Activated T-cell treated with anti-CD3 and anti-CD28 coated beads, Interleukin-2, amount 50 U/mL, for 4 hours (primary cell): ENCODE measurements at regions not wholly inside any gene's neighbourhood (a gene's known extent, or its start where the extent isn't known, plus 50 kb on each side); places are given as distances from the start of the nearest gene placed in this dataset.

Experiments used
- ATAC-seq, 2 donors: fragments of 200-7000 bp; cut with Tn5 transposase; one replicate each; pipeline ENCODE4 v1.10.0; 2021
- DNase-seq: peaks from one replicate; pipeline ENCODE4 v3.0.0-alpha.2; 2020
- H3K27me3 Mint-ChIP-seq: one replicate; pipeline ENCODE4 v1.8.0; 2021; ENCODE audit warnings: low read depth, mixed read lengths
- H3K36me3 Mint-ChIP-seq: one replicate; pipeline ENCODE4 v1.8.0; 2022; ENCODE audit warnings: mixed read lengths; ENCODE audit not compliant: insufficient read depth
- H3K4me1 Mint-ChIP-seq: one replicate; pipeline ENCODE4 v1.8.0; 2021; ENCODE audit warnings: low read depth, mixed read lengths
- H3K4me3 Mint-ChIP-seq: one replicate; pipeline ENCODE4 v1.8.0; 2021; ENCODE audit warnings: mild to moderate bottlenecking, moderate library complexity, mixed read lengths
- H3K9me3 Mint-ChIP-seq: one replicate; pipeline ENCODE4 v1.8.0; 2021; ENCODE audit warnings: mixed read lengths

GRCh38 chr14:87097015-87097414 lies 896.0 kb downstream of the GALC start:
- H3K4me1 Mint-ChIP-seq, result no peaks in the 10 kb centered on the region
- H3K36me3 Mint-ChIP-seq, result no peaks in the 10 kb centered on the region
- no peak for DNase-seq
- H3K27me3 Mint-ChIP-seq, result no peaks in the 10 kb centered on the region
- ATAC-seq, result no peak
- H3K9me3 Mint-ChIP-seq, result peaks cover 12% of the 10 kb centered on the region
- no peak overlapping the region for H3K4me3 Mint-ChIP-seq

GRCh38 chr14:87094913-87095312 lies 898.1 kb downstream of the GALC start:
- Mint-ChIP-seq H3K27me3 (no peaks in the 10 kb centered on the region), H3K9me3 (peaks cover 17% of the 10 kb centered on the region), H3K4me3 (no peak overlapping the region), H3K36me3 (no peaks in the 10 kb centered on the region), H3K4me1 (no peaks in the 10 kb centered on the region)
- ATAC-seq (no peak), DNase-seq (no peak)

GRCh38 chr14:87088588-87088987 lies 904.4 kb downstream of the GALC start:
- no peak for DNase-seq
- no peaks in the 10 kb centered on the region for H3K36me3 Mint-ChIP-seq
- no peak for ATAC-seq
- H3K4me1 Mint-ChIP-seq, result no peaks in the 10 kb centered on the region
- H3K4me3 Mint-ChIP-seq, result no peak overlapping the region
- H3K9me3 Mint-ChIP-seq, result peaks cover 10% of the 10 kb centered on the region
- H3K27me3 Mint-ChIP-seq, result no peaks in the 10 kb centered on the region

GRCh38 chr14:87087881-87088280 lies 905.1 kb downstream of the GALC start:
- Mint-ChIP-seq H3K27me3 (no peaks in the 10 kb centered on the region), H3K4me3 (no peak overlapping the region), H3K9me3 (peaks cover 10% of the 10 kb centered on the region), H3K36me3 (no peaks in the 10 kb centered on the region), H3K4me1 (no peaks in the 10 kb centered on the region)
- ATAC-seq (no peak), DNase-seq (no peak)

GRCh38 chr14:87084908-87085307 lies 908.1 kb downstream of the GALC start:
- ATAC-seq, result no peak
- no peaks in the 10 kb centered on the region for H3K4me1 Mint-ChIP-seq
- H3K27me3 Mint-ChIP-seq, result no peaks in the 10 kb centered on the region
- DNase-seq, result no peak
- H3K36me3 Mint-ChIP-seq, result no peaks in the 10 kb centered on the region
- H3K9me3 Mint-ChIP-seq, result peaks cover 5% of the 10 kb centered on the region
- no peak overlapping the region for H3K4me3 Mint-ChIP-seq

- ATAC-seq (no peak), DNase-seq (no peak)
- Mint-ChIP-seq H3K36me3 (no peaks in the 10 kb centered on the region), H3K4me3 (no peak overlapping the region), H3K27me3 (no peaks in the 10 kb centered on the region), H3K4me1 (no peaks in the 10 kb centered on the region), H3K9me3 (peaks cover 10% of the 10 kb centered on the region)
These were observed 910.1 kb downstream of the GALC start for GRCh38 chr14:87082917-87083316.

- H3K4me3 Mint-ChIP-seq, result no peak overlapping the region
- ATAC-seq (no peak), DNase-seq (no peak)
- peaks cover 10% of the 10 kb centered on the region for H3K9me3 Mint-ChIP-seq
- no peaks in the 10 kb centered on the region for H3K36me3 Mint-ChIP-seq
- no peaks in the 10 kb centered on the region for H3K27me3 Mint-ChIP-seq
- H3K4me1 Mint-ChIP-seq, result no peaks in the 10 kb centered on the region
These were observed 912.0 kb downstream of the GALC start for GRCh38 chr14:87081004-87081403.

GRCh38 chr14:87080146-87080545 lies 912.8 kb downstream of the GALC start:
- peaks cover 10% of the 10 kb centered on the region for H3K9me3 Mint-ChIP-seq
- no peak for ATAC-seq
- no peak for DNase-seq
- H3K36me3 Mint-ChIP-seq, result no peaks in the 10 kb centered on the region
- no peaks in the 10 kb centered on the region for H3K4me1 Mint-ChIP-seq
- no peaks in the 10 kb centered on the region for H3K27me3 Mint-ChIP-seq
- H3K4me3 Mint-ChIP-seq, result no peak overlapping the region

- no peak for ATAC-seq
- Mint-ChIP-seq H3K9me3 (peaks cover 10% of the 10 kb centered on the region), H3K4me3 (no peak overlapping the region), H3K36me3 (no peaks in the 10 kb centered on the region), H3K4me1 (no peaks in the 10 kb centered on the region), H3K27me3 (no peaks in the 10 kb centered on the region)
- DNase-seq, result no peak
These were observed 913.6 kb downstream of the GALC start for GRCh38 chr14:87079416-87079815.

GRCh38 chr14:87076922-87077321 lies 916.1 kb downstream of the GALC start:
- H3K9me3 Mint-ChIP-seq, result peaks cover 10% of the 10 kb centered on the region
- no peak for ATAC-seq

GRCh38 chr14:87076146-87076545 lies 916.8 kb downstream of the GALC start:
- DNase-seq (no peak), ATAC-seq (no peak)
- Mint-ChIP-seq H3K9me3 (peaks cover 10% of the 10 kb centered on the region), H3K4me1 (no peaks in the 10 kb centered on the region), H3K36me3 (no peaks in the 10 kb centered on the region), H3K27me3 (no peaks in the 10 kb centered on the region), H3K4me3 (no peak overlapping the region)

More at GRCh38 chr14:87076922-87077321, 916.1 kb downstream of the GALC start:
- H3K36me3 Mint-ChIP-seq, result no peaks in the 10 kb centered on the region
- DNase-seq, result no peak
- no peak overlapping the region for H3K4me3 Mint-ChIP-seq
- no peaks in the 10 kb centered on the region for H3K4me1 Mint-ChIP-seq
- H3K27me3 Mint-ChIP-seq, result no peaks in the 10 kb centered on the region

GRCh38 chr14:87073880-87074570 lies 919.0 kb downstream of the GALC start:
- Mint-ChIP-seq H3K36me3 (no peaks in the 10 kb centered on the region), H3K9me3 (peaks cover 10% of the 10 kb centered on the region), H3K4me1 (no peaks in the 10 kb centered on the region), H3K27me3 (no peaks in the 10 kb centered on the region), H3K4me3 (no peak overlapping the region)
- ATAC-seq (no peak), DNase-seq (no peak)

- no peak for ATAC-seq
- Mint-ChIP-seq H3K4me3 (no peak overlapping the region), H3K9me3 (peaks cover 5% of the 10 kb centered on the region), H3K36me3 (no peaks in the 10 kb centered on the region), H3K4me1 (no peaks in the 10 kb centered on the region), H3K27me3 (no peaks in the 10 kb centered on the region)
- no peak for DNase-seq
These were observed 925.4 kb downstream of the GALC start for GRCh38 chr14:87067591-87067990.

GRCh38 chr14:87067061-87067460 lies 925.9 kb downstream of the GALC start:
- H3K4me1 Mint-ChIP-seq, result no peaks in the 10 kb centered on the region
- no peaks in the 10 kb centered on the region for H3K27me3 Mint-ChIP-seq
- H3K4me3 Mint-ChIP-seq, result no peak overlapping the region
- DNase-seq (no peak), ATAC-seq (no peak)
- H3K9me3 Mint-ChIP-seq, result peaks cover 7% of the 10 kb centered on the region
- H3K36me3 Mint-ChIP-seq, result no peaks in the 10 kb centered on the region

- H3K4me3 Mint-ChIP-seq, result no peak overlapping the region
- DNase-seq, result no peak
- no peaks in the 10 kb centered on the region for H3K36me3 Mint-ChIP-seq
- H3K27me3 Mint-ChIP-seq, result no peaks in the 10 kb centered on the region
- H3K9me3 Mint-ChIP-seq, result peaks cover 7% of the 10 kb centered on the region
- ATAC-seq, result no peak
- H3K4me1 Mint-ChIP-seq, result no peaks in the 10 kb centered on the region
These were observed 926.7 kb downstream of the GALC start for GRCh38 chr14:87066221-87066817.
